Retina (tissue), 1 donor: ENCODE measurements at regions not wholly inside any gene's neighbourhood (a gene's known extent, or its start where the extent isn't known, plus 50 kb on each side); places are given as distances from the start of the nearest gene placed in this dataset.
A peak's percentile ranks its signal among the peaks of the same experiment; 100 is the strongest.
"Not testable (repeated sequence)": the region's sequence is repeated elsewhere in the genome, so short reads cannot be mapped to it uniquely, and the experiment has no call there.

Experiments used
- DNase-seq: peaks from one replicate; pipeline ENCODE4 v3.0.0-alpha.2; 2016

DNA sequence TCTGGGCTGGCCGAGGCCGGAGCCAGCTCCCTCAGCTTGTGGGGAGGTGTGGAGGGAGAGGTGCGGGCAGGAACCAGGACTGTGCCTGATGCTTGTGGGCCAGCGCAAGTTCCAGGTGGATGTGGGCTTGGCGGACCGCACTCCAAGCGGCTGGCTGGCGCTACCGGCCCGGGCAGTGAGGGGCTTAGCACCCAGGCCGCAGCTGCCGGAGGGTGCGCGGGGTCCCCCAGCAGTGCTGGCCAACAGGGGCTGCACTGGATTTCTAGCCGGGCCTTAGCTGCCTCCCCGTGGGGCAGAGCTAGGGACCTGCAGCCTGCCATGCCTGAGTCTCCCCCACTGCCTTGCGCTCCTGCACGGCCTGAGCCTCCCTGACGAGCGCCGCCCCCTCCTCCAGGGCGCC is 242.8 kb downstream of the CCSER2 start:
- no peak for DNase-seq

DNA sequence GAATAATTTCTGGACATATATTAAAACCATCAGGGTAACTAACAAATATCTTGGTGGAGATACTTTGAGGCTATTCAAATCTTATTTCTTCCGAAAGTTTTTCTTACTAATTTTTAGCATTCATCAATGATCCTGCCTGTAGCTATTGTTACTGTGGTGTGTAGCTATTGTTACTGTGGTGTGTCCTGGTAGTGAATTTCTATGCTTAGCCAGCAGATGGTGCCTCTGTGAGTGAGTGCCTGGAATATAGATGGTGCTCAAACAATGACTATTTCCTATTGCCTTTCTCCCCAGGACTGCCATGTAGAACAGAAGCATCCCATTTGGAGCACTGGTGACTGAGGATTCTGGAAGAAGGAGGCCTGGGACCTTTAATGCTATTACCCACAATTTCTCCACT is 245.7 kb downstream of the CCSER2 start:
- DNase-seq: no peak

DNA sequence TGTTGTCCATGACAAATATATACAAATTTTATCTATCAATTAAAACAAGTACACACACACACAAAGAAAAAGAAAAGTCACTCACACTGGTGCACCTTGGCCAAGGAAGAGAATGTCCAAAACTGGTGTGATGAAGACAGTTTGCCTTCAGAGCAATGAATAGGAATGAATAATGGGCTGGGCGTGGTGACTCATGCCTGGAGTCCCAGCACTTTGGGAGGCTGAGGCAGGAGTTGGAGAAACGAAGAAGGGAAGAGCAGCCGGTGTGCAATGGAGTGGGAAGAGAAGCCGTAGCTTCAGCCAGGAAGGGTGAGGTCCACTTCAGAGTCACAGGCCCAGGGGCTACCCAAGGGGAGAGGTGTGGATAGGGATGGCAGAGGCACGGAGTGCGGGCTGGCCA is 253.6 kb downstream of the CCSER2 start:
- DNase-seq: no peak

GRCh38 chr10:84583501-84583900 is 255.1 kb downstream of the CCSER2 start:
- no peak for DNase-seq

GRCh38 chr10:84587789-84588188 is 259.4 kb downstream of the CCSER2 start:
- no peak for DNase-seq

DNA sequence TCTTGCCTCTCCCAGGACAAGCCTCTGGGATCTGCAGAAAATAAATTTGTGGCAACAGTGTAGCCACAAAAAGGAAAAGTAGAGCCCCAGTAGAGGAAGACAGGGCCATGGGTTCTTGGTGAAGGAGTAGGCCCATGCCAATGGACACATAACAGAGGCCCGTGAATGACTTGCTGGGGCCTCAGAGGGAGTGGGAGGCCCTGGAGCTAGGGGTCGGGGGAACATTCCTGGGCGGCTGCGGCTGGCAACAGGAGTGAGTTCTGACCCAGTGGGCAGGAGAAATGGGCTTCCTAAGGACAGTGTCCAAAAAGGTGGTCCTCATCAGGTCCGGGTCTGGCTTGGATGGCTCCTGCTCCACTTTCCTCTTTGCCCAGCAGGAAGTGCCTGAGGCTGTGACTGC is 260.0 kb downstream of the CCSER2 start:
- DNase-seq: no peak

GRCh38 chr10:84588971-84589370 is 260.6 kb downstream of the CCSER2 start:
- DNase-seq: no peak

DNA sequence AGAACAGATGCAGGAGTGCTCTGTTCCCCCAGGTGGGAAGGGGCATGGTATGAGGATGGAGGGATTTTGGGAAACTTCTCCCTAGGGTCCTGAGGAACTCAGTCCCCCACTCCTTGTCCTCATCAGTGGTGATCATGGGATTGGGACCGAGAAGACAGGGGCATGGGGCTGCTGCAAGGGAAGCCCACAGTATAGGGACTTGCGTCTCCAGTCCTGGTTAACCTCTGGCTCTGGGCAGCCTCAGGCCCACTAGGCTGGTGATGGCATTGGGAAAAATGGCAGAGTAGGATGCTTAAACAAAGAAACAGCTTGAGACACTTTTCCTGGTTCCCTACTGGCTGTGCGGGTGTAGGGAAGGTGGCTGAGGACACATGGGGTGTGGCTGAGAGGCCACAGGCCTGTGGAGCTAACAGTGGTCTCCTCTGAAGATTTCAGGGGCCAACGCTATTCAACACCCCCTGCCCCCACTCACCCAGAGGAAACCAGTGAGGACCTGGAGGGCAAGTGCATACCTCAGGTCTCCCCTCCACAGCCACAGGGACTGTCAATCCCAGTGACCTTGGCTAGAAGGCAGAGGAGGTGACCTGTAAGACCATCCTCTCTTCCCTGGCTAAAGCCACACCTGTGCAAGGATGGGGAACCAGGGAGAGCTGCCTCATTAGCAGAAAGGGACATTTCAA is 261.3 kb downstream of the CCSER2 start:
- DNase-seq: no peak

DNA sequence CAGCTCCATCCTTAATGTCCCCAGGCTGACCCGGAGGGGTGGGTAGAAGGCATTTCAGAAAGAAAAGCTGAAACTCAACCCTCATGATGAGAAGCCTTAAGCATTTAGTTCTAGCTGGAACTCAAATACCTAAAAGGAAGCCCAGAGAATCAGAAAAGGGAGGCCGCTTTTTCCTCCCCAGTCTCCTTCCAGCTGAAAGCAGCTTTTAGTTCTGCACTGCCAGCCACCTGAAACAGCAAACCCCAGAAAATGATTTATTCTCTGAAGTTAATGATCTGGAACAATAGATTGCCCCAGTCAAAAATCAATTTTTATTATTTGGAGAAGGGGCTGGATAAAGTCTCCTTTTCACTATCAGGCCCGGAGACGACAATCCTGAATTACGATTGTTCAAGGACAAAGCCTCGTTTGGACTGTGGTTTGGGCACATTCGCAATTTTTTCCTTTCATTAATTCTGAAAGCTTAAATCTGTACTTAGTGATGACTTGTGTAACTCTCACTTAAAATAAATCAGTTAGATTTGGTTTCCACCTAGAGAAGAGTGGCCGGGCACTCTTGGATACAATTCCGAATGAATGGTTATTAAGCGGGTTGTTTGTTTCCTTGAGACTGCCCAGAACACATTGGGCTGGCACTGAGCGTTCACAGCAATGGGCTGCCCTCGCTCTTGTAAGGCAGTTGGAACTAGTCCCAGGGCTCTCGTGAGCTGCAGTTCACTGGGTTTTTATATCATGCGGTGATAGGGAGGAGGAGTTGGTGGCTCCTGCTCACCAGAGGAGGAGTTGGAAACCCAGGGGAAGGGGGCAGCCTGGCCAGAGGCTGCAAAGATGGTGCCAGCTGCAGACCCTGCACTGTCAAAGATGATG is 262.2 kb downstream of the CCSER2 start:
- DNase-seq: no peak

DNA sequence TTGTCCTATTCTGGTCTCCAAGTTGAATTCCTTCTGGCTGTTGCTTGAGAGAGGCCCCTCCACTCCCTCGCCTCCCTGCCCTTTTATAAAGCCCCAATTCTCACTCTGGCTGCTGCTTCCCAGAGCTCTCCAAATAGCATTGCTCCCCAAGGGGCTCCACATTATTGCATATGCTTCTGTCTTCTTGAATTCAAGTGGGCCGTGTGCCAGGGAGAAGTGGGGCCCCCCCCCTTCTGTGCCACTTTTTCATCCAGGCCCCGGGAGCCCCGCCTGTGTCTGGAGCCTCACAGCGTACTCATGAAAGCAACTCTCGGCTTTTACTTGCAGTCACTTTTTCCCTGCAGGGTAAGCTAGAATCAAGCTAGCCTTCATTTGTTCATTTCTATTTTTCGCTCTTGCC is 265.1 kb downstream of the CCSER2 start:
- DNase-seq: no peak

DNA sequence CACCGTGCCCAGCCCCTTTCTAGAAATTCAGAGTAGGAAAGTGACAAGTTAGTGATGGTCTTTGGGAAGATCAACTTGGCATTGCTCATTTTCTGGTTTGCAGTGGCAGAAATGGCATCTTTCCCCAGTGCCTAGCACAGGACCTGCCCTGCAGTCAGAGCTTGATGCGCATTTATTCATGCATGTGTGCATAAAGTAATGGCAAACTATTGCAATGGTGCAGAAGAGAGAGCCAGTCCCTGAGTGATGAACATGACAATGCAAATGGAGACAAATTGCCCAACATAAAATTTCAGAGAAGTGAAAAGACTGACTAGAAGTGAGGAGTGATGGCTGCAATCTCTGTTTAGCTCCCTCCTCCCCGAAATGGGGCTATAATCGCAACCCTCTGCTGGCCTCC is 268.2 kb downstream of the CCSER2 start:
- no peak for DNase-seq

GRCh38 chr10:84599254-84599653 is 270.9 kb downstream of the CCSER2 start:
- DNase-seq: no peak

DNA sequence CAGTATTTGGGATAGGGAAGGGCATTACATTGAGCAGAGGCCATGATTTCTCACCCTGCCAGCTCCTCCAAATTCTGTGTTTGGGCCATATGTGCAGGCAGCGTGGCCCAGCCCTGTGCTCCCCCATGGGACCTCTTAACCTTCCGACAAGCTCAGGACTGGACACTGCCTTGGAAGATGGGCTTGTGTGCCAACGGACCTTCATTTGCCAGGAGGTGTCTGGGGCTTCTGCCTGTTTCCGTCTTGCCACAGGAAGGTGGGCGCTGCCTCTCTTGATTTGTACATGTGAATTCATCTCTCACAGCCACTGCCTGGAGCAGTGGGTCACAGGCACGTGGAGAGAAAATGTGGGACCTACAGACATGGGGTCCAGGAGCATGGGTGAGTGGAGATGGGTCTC is 272.6 kb downstream of the CCSER2 start:
- no peak for DNase-seq

- not testable (repeated sequence) for DNase-seq
Observed at GRCh38 chr10:84602543-84602942, 274.2 kb downstream of the CCSER2 start.

DNA sequence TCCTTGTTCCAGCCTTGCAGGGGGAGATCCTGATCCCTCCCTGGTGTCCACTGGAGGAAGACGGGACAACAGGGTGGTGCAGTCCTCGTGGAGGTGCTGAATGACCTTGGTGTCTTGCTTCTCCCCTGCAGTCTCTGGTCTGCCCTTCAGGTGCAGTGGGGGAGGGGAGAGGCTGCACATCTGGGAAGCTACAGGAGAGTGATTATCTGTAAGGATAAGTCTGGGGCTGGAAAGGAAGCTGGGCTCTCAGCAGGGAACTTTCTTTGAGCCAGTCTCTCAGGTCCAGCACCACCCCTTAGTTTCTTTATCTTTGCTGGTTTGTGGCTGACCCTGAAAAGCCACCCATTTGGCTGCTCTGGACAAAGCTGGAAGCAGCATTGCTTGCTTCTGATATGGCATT is 275.6 kb downstream of the CCSER2 start:
- DNase-seq: no peak

GRCh38 chr10:84605802-84606201 is 277.4 kb downstream of the CCSER2 start:
- DNase-seq: no peak

DNA sequence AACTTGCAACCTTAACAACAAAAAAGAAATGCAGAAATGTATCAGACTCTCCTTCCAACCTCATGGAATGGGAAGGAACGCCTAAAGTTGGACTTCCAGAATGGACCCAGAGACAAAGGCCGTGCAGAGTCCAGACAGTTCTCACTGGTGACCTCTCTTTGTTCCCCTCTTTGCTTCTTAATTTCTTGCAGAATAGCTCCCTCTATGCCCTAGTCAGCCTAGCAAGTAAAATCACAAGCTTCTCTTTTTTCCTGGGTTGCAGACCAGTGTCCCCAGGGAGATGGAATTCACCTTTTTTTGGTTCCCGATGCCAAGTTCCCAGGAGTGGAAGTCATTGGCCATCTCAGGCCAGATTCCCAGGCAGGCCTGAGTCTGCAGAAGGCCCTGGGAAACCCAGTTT is 278.0 kb downstream of the CCSER2 start:
- DNase-seq: no peak

DNA sequence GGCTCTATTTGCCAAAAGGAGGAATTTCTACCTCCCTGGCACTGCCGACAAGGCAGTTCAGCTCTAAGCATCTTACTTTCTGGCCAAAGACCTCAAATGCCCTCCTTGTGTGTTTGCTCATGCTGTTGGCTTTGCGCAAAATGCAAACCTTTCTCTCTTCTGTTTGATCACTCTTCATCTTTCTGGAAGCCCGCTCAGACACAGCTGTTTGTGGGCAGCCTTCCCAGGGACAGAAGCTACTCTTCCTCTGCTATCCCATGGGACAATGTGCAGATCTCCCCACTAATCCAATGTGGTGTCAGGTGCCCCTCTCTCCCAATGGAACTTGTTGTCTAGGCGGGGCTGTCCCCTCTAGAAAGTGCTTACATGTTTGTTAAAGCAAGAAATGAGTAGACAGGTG is 278.7 kb downstream of the CCSER2 start:
- no peak for DNase-seq

DNA sequence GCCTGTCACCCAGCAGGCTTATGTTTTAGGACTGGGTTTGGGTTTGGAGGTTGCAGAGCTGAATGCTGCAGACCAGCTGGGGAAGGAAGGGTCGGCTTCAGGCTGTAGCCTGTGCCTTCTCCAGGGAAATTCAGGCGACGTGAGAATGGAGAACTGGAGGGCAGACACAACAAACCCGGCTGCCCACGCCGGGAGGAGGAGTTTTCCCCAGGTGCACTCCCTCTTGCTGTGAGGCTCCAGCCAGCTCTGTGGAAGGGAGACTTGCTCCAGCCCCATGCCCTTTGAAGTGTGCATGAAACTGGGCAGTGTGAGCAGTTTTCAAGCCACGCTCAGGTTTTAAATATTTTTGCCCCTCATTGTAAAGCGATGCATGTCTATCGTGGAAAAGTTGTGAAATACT is 279.1 kb downstream of the CCSER2 start:
- peak; percentile 9 for DNase-seq

- DNase-seq: no peak
Observed at GRCh38 chr10:84608126-84608525, 279.7 kb downstream of the CCSER2 start.

GRCh38 chr10:84613336-84614021 is 285.1 kb downstream of the CCSER2 start:
- DNase-seq: peak; percentile 77

DNA sequence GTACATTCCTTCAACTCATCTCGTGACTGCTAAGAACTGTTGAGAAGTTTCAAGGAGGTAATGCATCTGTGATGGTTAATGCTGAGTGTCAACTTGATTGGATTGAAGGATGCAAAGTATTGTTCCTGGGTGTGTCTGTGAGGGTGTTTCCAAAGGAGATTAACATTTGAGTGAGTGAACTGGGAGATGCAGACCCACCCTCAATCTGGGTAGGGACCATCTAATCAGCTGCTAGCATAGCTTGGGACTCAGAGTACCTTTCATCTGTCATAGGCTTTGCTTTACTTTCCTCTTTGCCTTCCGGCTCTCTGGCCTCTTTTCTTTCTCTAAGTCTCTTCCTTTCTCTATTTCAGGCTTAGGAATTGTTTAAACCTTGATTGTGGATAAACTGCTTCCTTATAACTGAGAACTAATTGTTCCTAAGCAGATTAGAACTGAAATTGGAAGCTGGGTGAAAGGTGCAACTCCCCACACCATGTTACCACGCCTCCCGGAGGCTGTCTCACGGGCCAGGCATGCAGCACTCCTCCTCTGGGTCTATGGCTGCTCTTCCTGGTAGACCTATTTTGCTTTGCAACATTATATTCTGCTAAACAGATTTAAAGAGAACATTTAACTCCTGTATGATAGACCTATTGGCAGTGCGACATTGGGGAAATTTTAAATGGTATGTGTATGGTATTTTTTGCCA is 298.2 kb downstream of the CCSER2 start:
- DNase-seq: no peak

- DNase-seq: no peak
Observed at GRCh38 chr10:84632866-84633265, 304.5 kb downstream of the CCSER2 start.
